HFF-Myc (cell line): ENCODE measurements at regions not wholly inside any gene's neighbourhood (a gene's known extent, or its start where the extent isn't known, plus 50 kb on each side); places are given as distances from the start of the nearest gene placed in this dataset.

Experiments used
- DNase-seq: peaks from one replicate; pipeline ENCODE4 v3.0.0-alpha.2; 2011; ENCODE audit warnings: low read depth; ENCODE audit errors: extremely low read depth
- H3K4me3 ChIP-seq: replicated peaks from 2 replicates; pipeline ENCODE4 v1.5.1; 2011; ENCODE audit warnings: low read depth, mild to moderate bottlenecking, control low read depth, low read length
- CTCF ChIP-seq: IDR thresholded peaks from 2 replicates; pipeline ENCODE4 v1.5.1; 2012; ENCODE audit warnings: mild to moderate bottlenecking, low read depth, low read length, control low read depth; ENCODE audit errors: missing control alignments

GRCh38 chr1:201764166-201764565 lies 64.8 kb upstream of the IPO9 start:
- DNase-seq: no peak
- TF ChIP-seq CTCF: no peak
- H3K4me3 ChIP-seq: no peak overlapping the region

- H3K4me3 ChIP-seq: no peak overlapping the region
- DNase-seq: no peak
- TF ChIP-seq CTCF: no peak
These were observed 64.4 kb upstream of the IPO9 start for GRCh38 chr1:201764579-201764978.

- no peak overlapping the region for H3K4me3 ChIP-seq
These were observed 62.7 kb upstream of the IPO9 start for GRCh38 chr1:201766131-201766866.

GRCh38 chr1:201767339-201767738 lies 61.6 kb upstream of the IPO9 start:
- DNase-seq: no peak
- H3K4me3 ChIP-seq: no peak overlapping the region
- TF ChIP-seq CTCF: no peak

More at GRCh38 chr1:201766131-201766866, 62.7 kb upstream of the IPO9 start:
- peak; percentile 65 for DNase-seq
- no peak for TF ChIP-seq CTCF

- H3K4me3 ChIP-seq: no peak overlapping the region
- DNase-seq: no peak
- TF ChIP-seq CTCF: no peak
These were observed 59.9 kb upstream of the IPO9 start for GRCh38 chr1:201769072-201769471.

GRCh38 chr1:201769966-201770365 lies 59.0 kb upstream of the IPO9 start:
- H3K4me3 ChIP-seq: no peak overlapping the region
- DNase-seq: peak; percentile 49
- no peak for TF ChIP-seq CTCF

GRCh38 chr1:201771466-201771865 lies 57.5 kb upstream of the IPO9 start:
- DNase-seq: no peak
- no peak overlapping the region for H3K4me3 ChIP-seq
- no peak for TF ChIP-seq CTCF
